ENCODE measurements at regions not wholly inside any gene's neighbourhood (a gene's known extent, or its start where the extent isn't known, plus 50 kb on each side); places are given as distances from the start of the nearest gene placed in this dataset.

- no peak overlapping the region for H2BK5ac ChIP-seq (ENCODE audit: low read length)
- H3K4ac ChIP-seq (ENCODE audit: low read length) = no peak overlapping the region
- WGBS, 2 donors (ENCODE audit: extremely low coverage in 2 of 2, insufficient read length in 2 of 2, insufficient replicate concordance in 1 of 2) = no CpG with 5 or more reads among the region's 5 CpGs
- no peak overlapping the region for H3K4me3 ChIP-seq (ENCODE audit: low read length in 2 of 2)
- no peak overlapping the region for H3K14ac ChIP-seq (ENCODE audit: low read length)
- H2AK5ac ChIP-seq (ENCODE audit: low read depth, low read length) = no peak overlapping the region
- no peak overlapping the region for H3K4me2 ChIP-seq (ENCODE audit: insufficient read depth, low read length, poor library complexity, severe bottlenecking)
- no peak overlapping the region for H2BK15ac ChIP-seq (ENCODE audit: low read length)
- H3K18ac ChIP-seq (ENCODE audit: low read length) = no peak overlapping the region
- no peak overlapping the region for H3K9ac ChIP-seq (ENCODE audit: low read depth, low read length, poor library complexity)
- peaks cover 0 to 2% of the 10 kb centered on the region in 2 donors for H3K9me3 ChIP-seq (replicated peaks in 1 of 2; ENCODE audit: control insufficient read depth in 2 of 2, insufficient read depth in 1 of 2, low read depth in 1 of 2, low read length in 2 of 2)
- H2BK120ac ChIP-seq (ENCODE audit: low read depth, low read length) = no peak overlapping the region
- H2BK12ac ChIP-seq (ENCODE audit: low read length) = no peak overlapping the region
- H3K4me1 ChIP-seq (ENCODE audit: control insufficient read depth in 2 of 2, insufficient read depth in 1 of 2, low read depth in 1 of 2, low read length in 2 of 2) = no peaks in the 10 kb centered on the region
- DNase-seq (ENCODE audit: low spot score) = no peak
- no peak overlapping the region for H3K27ac ChIP-seq (replicated peaks; ENCODE audit: low read length)
- H3K23ac ChIP-seq (ENCODE audit: low read depth, low read length, poor library complexity) = no peak overlapping the region
- H4K8ac ChIP-seq (ENCODE audit: low read depth, low read length) = no peak overlapping the region
- no peaks in the 10 kb centered on the region for H3K79me1 ChIP-seq (ENCODE audit: low read depth, low read length)
- no peaks in the 10 kb centered on the region for H3K27me3 ChIP-seq (ENCODE audit: control insufficient read depth in 3 of 3, insufficient read depth in 3 of 3, low read depth in 1 of 3, low read length in 3 of 3)
- no peak overlapping the region for H2AFZ ChIP-seq (ENCODE audit: low read length)
- no peak overlapping the region for H4K91ac ChIP-seq (ENCODE audit: low read depth, low read length, poor library complexity)
- H3K36me3 ChIP-seq (replicated peaks in 1 of 2; ENCODE audit: control insufficient read depth in 2 of 2, insufficient read depth in 2 of 2, low read length in 2 of 2) = no peaks in the 10 kb centered on the region
Observed at GRCh38 chr17:12257176-12257575, 236.5 kb downstream of the MAP2K4 start.

GRCh38 chr17:12261354-12261753, 240.7 kb downstream of the MAP2K4 start:
- Histone ChIP-seq H3K18ac (ENCODE audit: low read length) (no peak overlapping the region), H3K4me2 (ENCODE audit: insufficient read depth, low read length, poor library complexity, severe bottlenecking) (no peak overlapping the region), H3K79me1 (ENCODE audit: low read depth, low read length) (no peaks in the 10 kb centered on the region), H3K4ac (ENCODE audit: low read length) (no peak overlapping the region), H3K9me3 (replicated peaks in 1 of 2; ENCODE audit: control insufficient read depth in 2 of 2, insufficient read depth in 1 of 2, low read depth in 1 of 2, low read length in 2 of 2) (peaks cover 0 to 2% of the 10 kb centered on the region in 2 donors), H2BK12ac (ENCODE audit: low read length) (no peak overlapping the region), H4K8ac (ENCODE audit: low read depth, low read length) (no peak overlapping the region), H3K27ac (replicated peaks; ENCODE audit: low read length) (no peak overlapping the region), H3K9ac (ENCODE audit: low read depth, low read length, poor library complexity) (no peak overlapping the region), H2AK5ac (ENCODE audit: low read depth, low read length) (no peak overlapping the region), H2BK120ac (ENCODE audit: low read depth, low read length) (no peak overlapping the region), H2BK15ac (ENCODE audit: low read length) (no peak overlapping the region), H3K4me1 (ENCODE audit: control insufficient read depth in 2 of 2, insufficient read depth in 1 of 2, low read depth in 1 of 2, low read length in 2 of 2) (no peaks in the 10 kb centered on the region), H3K36me3 (replicated peaks in 1 of 2; ENCODE audit: control insufficient read depth in 2 of 2, insufficient read depth in 2 of 2, low read length in 2 of 2) (peaks cover 0 to 1% of the 10 kb centered on the region in 2 donors), H3K27me3 (ENCODE audit: control insufficient read depth in 3 of 3, insufficient read depth in 3 of 3, low read depth in 1 of 3, low read length in 3 of 3) (no peaks in the 10 kb centered on the region), H3K14ac (ENCODE audit: low read length) (no peak overlapping the region), H2AFZ (ENCODE audit: low read length) (no peak overlapping the region), H3K4me3 (ENCODE audit: low read length in 2 of 2) (no peak overlapping the region), H2BK5ac (ENCODE audit: low read length) (no peak overlapping the region), H4K91ac (ENCODE audit: low read depth, low read length, poor library complexity) (no peak overlapping the region), H3K23ac (ENCODE audit: low read depth, low read length, poor library complexity) (no peak overlapping the region)
- no CpG with 5 or more reads among the region's 10 CpGs for WGBS, 2 donors (ENCODE audit: extremely low coverage in 2 of 2, insufficient read length in 2 of 2, insufficient replicate concordance in 1 of 2)
- no peak for DNase-seq (ENCODE audit: low spot score)

- H3K23ac ChIP-seq (ENCODE audit: low read depth, low read length, poor library complexity) = no peak overlapping the region
- no peak overlapping the region for H3K18ac ChIP-seq (ENCODE audit: low read length)
- no peaks in the 10 kb centered on the region for H3K27me3 ChIP-seq (ENCODE audit: control insufficient read depth in 3 of 3, insufficient read depth in 3 of 3, low read depth in 1 of 3, low read length in 3 of 3)
- H2BK12ac ChIP-seq (ENCODE audit: low read length) = no peak overlapping the region
- no peak overlapping the region for H2BK5ac ChIP-seq (ENCODE audit: low read length)
- H3K4me3 ChIP-seq (ENCODE audit: low read length in 2 of 2) = no peak overlapping the region
- no peak overlapping the region for H3K9ac ChIP-seq (ENCODE audit: low read depth, low read length, poor library complexity)
- H3K79me1 ChIP-seq (ENCODE audit: low read depth, low read length) = no peaks in the 10 kb centered on the region
- H2AFZ ChIP-seq (ENCODE audit: low read length) = no peak overlapping the region
- WGBS, 2 donors (ENCODE audit: extremely low coverage in 2 of 2, insufficient read length in 2 of 2, insufficient replicate concordance in 1 of 2) = no CpG with 5 or more reads among the region's 6 CpGs
- no peak overlapping the region for H3K14ac ChIP-seq (ENCODE audit: low read length)
- H4K8ac ChIP-seq (ENCODE audit: low read depth, low read length) = no peak overlapping the region
- no peaks in the 10 kb centered on the region for H3K36me3 ChIP-seq (replicated peaks in 1 of 2; ENCODE audit: control insufficient read depth in 2 of 2, insufficient read depth in 2 of 2, low read length in 2 of 2)
- no peak overlapping the region for H2BK120ac ChIP-seq (ENCODE audit: low read depth, low read length)
- no peak overlapping the region for H3K4me2 ChIP-seq (ENCODE audit: insufficient read depth, low read length, poor library complexity, severe bottlenecking)
- no peak overlapping the region for H4K91ac ChIP-seq (ENCODE audit: low read depth, low read length, poor library complexity)
- no peak overlapping the region for H2AK5ac ChIP-seq (ENCODE audit: low read depth, low read length)
- no peak overlapping the region for H2BK15ac ChIP-seq (ENCODE audit: low read length)
- H3K4me1 ChIP-seq (ENCODE audit: control insufficient read depth in 2 of 2, insufficient read depth in 1 of 2, low read depth in 1 of 2, low read length in 2 of 2) = no peaks in the 10 kb centered on the region
- DNase-seq (ENCODE audit: low spot score) = no peak
- no peaks in the 10 kb centered on the region for H3K9me3 ChIP-seq (replicated peaks in 1 of 2; ENCODE audit: control insufficient read depth in 2 of 2, insufficient read depth in 1 of 2, low read depth in 1 of 2, low read length in 2 of 2)
- no peak overlapping the region for H3K4ac ChIP-seq (ENCODE audit: low read length)
- no peak overlapping the region for H3K27ac ChIP-seq (replicated peaks; ENCODE audit: low read length)
Observed at GRCh38 chr17:12269751-12270150, 249.1 kb downstream of the MAP2K4 start.

- Histone ChIP-seq H3K9me3 (replicated peaks in 1 of 2; ENCODE audit: control insufficient read depth in 2 of 2, insufficient read depth in 1 of 2, low read depth in 1 of 2, low read length in 2 of 2) (no peaks in the 10 kb centered on the region), H3K4me3 (ENCODE audit: low read length in 2 of 2) (no peak overlapping the region), H2BK5ac (ENCODE audit: low read length) (no peak overlapping the region), H2BK120ac (ENCODE audit: low read depth, low read length) (no peak overlapping the region), H3K79me1 (ENCODE audit: low read depth, low read length) (no peaks in the 10 kb centered on the region), H3K18ac (ENCODE audit: low read length) (no peak overlapping the region), H3K9ac (ENCODE audit: low read depth, low read length, poor library complexity) (no peak overlapping the region), H3K4ac (ENCODE audit: low read length) (no peak overlapping the region), H3K36me3 (replicated peaks in 1 of 2; ENCODE audit: control insufficient read depth in 2 of 2, insufficient read depth in 2 of 2, low read length in 2 of 2) (no peaks in the 10 kb centered on the region), H3K27ac (replicated peaks; ENCODE audit: low read length) (no peak overlapping the region), H3K4me2 (ENCODE audit: insufficient read depth, low read length, poor library complexity, severe bottlenecking) (no peak overlapping the region), H2BK15ac (ENCODE audit: low read length) (no peak overlapping the region), H2BK12ac (ENCODE audit: low read length) (no peak overlapping the region), H4K91ac (ENCODE audit: low read depth, low read length, poor library complexity) (no peak overlapping the region), H3K14ac (ENCODE audit: low read length) (no peak overlapping the region), H2AFZ (ENCODE audit: low read length) (no peak overlapping the region), H3K23ac (ENCODE audit: low read depth, low read length, poor library complexity) (no peak overlapping the region), H3K4me1 (ENCODE audit: control insufficient read depth in 2 of 2, insufficient read depth in 1 of 2, low read depth in 1 of 2, low read length in 2 of 2) (no peaks in the 10 kb centered on the region), H4K8ac (ENCODE audit: low read depth, low read length) (no peak overlapping the region), H2AK5ac (ENCODE audit: low read depth, low read length) (no peak overlapping the region), H3K27me3 (ENCODE audit: control insufficient read depth in 3 of 3, insufficient read depth in 3 of 3, low read depth in 1 of 3, low read length in 3 of 3) (no peaks in the 10 kb centered on the region)
- no peak for DNase-seq (ENCODE audit: low spot score)
- WGBS, 2 donors (ENCODE audit: extremely low coverage in 2 of 2, insufficient read length in 2 of 2, insufficient replicate concordance in 1 of 2) = no CpG with 5 or more reads among the region's 3 CpGs
Observed at GRCh38 chr17:12277827-12278226, 257.1 kb downstream of the MAP2K4 start.
